Renal pelvis (tissue), 1 donor: ENCODE measurements at regions not wholly inside any gene's neighbourhood (a gene's known extent, or its start where the extent isn't known, plus 50 kb on each side); places are given as distances from the start of the nearest gene placed in this dataset.
"Not testable (repeated sequence)": the region's sequence is repeated elsewhere in the genome, so short reads cannot be mapped to it uniquely, and the experiment has no call there.

Experiments used
- DNase-seq: peaks from one replicate; pipeline ENCODE4 v3.0.0-alpha.2; 2013

DNA sequence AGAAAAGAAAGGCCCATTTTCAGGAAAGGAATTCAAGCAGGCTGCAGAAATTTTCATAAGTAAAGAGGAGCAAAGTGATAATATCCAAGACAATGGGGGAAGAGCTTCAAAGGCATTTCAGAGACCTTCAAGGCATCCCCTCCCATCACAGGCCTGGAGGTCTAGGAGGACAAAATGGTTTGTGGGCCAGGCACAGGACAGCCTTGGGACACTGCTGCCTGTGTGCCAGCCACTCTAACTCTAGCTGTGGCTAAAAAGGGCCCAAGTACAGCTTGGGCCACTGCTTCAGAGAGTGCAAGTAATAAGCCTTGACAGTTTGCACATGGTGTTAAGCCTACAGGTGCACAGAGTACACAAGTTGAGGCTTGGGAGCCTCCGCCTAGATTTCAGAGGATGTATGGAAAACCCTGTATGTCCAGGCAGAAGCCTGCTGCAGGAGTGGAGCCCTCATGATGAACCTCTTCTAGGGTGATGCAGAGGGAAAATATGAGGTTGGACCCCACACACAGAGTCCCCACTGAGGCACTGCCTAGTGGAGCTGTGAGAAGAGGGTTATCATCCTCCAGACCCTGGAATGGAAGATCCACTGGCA, 51.8 kb upstream of the ZSWIM5 start:
- no peak for DNase-seq

DNA sequence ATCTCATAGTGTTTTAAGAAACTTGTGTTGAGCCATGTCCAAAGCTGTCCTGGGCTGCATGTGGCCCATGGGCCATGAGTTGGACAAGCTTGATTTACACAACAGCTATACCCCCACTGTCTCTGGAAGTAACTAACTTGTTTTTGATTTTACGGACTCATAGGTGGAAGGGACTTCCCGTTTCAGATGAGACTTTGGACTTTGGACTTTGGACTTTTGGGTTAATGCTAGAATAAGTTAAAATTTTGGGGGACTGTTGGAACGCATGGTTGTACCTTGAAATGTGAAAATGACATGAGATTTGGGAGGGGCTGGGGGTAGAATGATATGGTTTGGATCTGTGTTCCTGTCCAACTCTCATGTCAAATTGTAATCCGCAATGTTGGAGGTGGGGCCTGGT, 52.6 kb upstream of the ZSWIM5 start:
- DNase-seq: no peak

DNA sequence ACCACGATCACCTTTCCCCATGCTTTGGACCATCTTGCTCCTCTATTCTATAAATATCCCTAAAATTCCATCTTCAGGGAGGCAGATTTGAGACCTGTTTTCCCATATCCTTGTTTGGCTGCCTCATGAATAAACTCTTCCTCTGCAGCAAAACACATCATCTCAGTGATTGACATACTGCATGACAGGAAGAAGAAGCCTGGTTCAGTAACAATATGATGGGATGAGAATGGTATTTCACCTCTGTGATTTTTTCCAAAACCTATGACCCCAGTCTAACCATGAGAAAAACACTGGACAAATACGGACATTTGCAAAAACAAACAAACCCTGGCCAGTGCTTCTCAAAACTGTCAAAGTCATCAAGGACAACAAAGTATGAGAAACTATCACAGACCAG, 53.8 kb upstream of the ZSWIM5 start:
- no peak for DNase-seq

DNA sequence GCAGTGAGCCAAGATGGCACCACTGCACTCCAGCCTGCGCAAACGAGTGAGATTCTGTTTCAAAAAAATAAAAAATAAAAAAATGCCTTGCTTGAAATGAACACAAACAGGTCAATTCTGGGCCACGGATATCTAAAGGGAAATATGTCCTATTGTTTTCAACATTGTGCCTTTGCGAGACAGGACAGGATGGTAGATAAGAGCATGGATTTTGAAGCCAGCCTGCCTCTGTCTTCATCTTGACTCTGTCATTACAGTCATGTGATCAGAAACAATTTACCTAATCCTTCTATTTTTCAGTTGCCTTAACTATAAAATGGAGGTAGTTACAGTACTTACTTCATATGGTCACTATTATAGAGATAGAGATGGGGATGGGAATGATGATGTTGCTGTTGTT, 56.7 kb upstream of the ZSWIM5 start:
- DNase-seq: no peak

DNA sequence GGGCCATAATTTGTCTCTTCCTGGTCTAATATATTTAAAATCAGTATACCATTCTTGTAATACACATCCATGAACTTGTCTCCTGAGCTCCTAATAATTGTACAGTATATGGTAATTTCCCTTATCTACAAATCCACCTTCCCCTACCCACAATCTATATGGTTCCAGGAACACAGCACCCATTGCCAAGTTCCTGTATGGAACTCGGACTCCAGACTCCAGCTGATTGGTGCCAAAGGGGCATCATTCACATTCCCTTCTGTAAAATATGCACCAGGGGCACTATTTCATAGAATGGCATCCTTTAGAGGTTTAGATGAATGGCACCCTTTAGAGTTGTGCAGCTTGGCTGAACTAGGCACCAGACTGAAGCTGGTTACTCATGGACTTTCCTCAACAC, 58.8 kb upstream of the ZSWIM5 start:
- no peak for DNase-seq

DNA sequence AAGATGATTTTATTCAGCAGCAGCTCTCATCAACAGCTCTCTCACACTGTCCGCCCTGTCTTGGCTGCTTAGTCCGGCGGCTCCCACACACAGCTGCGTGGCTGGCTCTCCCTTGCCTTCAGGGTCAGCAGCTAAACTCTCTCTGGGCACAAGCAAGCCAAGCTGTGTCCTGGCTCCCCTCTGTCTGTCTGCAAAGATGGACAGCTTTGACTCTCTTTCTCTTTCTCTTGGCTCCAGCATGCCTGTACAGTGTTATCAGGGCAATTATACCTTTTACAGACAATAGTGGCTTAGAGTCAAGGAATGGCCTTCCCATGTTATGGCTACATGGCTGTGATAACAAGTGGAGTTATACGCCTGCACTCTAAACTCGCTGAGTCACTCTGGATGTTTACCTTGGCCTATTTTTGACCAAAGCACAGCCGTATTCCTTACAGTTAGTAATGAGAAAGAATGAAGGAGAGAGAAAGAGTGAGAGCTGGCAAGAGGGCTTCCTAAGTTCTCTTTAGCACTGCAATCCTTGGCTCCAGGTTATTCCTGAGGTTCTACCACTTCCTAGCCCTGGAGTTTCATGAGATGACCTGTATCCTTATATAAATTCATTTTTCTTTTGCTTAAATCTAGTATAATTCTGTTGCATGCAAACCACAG, 59.9 kb upstream of the ZSWIM5 start:
- peak; percentile 48 for DNase-seq

DNA sequence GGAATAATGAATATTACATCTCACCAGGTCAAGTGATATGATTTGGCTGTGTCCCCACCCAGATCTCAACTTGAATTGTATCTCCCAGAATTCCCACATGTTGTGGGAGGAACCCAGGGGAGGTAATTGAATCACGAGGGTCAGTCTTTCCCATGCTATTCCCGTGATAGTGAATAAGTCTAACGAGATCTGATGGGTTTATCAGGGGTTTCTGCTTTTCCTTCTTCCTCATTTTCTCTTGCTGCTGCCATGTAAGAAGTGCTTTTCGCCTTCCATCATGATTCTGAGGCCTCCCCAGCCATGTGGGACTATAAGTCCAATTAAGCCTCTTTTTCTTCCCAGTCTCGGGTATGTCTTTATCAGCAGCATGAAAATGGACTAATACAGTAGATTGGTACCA, 58.4 kb upstream of the HPDL start:
- DNase-seq: not testable (repeated sequence)

DNA sequence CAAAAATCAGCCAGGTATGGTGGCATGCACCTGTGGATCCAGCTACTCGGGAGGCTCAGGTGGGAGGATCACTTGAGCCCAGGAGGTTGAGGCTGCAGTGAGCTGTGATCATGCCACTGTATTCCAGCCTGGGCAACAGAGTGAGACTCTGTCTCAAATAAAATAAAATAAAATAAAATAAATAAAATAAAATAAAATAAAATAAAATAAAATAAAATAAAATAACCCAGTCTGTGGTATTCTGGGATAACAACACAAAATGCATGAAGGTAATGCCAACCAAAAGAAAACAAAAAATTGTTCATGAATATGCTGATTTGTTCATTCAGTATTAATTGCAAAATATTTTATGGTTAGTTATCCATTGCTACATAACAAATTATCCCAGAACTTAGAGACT, 54.4 kb upstream of the HPDL start:
- not testable (repeated sequence) for DNase-seq

DNA sequence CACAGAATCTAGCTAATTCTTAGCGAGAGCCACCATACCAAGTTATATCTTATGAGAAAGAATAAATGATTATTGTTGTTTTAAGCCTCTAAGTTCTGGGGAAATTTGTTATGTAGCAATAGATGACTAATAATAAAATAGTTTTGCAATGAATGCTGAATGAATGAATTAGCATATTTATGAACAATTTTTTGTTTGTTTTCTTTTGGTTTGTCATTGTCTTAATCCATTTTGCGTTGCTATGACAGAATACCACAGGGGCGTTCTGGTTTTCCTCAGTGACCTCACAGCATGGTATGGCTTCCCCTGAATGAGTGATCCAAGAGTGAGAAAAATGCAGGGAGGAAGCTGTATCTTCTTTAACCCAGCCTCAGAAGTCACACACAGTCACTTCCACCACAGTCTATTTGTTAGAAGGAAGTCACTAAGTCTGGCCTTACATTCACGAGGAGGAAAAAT, 53.8 kb upstream of the HPDL start:
- no peak for DNase-seq

DNA sequence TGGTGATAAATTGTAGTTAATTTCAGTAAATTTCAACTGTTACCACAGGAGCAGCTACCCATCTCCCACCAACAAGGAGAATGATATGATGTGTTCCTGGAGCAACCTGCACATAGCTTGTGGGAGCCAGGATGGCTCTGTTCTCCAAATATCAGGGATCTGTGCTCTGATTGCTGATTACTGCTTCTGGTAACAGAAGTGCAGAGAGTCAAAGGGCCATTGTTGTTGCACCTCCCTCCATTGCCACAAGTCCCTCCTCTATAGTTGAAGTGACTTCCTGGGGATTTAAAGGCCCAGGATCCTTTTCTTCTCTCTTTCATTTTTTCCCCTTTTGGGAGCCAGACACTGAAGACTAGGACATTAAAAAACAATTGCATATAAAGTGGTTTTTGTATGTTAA, 51.6 kb upstream of the HPDL start:
- no peak for DNase-seq
